IMR-90 (cell line): ENCODE measurements at regions not wholly inside any gene's neighbourhood (a gene's known extent, or its start where the extent isn't known, plus 50 kb on each side); places are given as distances from the start of the nearest gene placed in this dataset.

Experiments
- ATAC-seq: fragments of 200-7000 bp; cut with Tn5 transposase; 2 replicates; pipeline ENCODE4 v1.9.1; 2020; ENCODE audit warnings: low read depth, mild to moderate bottlenecking, moderate library complexity
- BruUV-seq: library from RNA; stranded (reverse); fragments of 400-500 nt; replicated peaks from 2 replicates; lab custom pipeline; 2021; lab: Mats Ljungman, UMichigan
- CTCF ChIA-PET: fragments of 300-600 bp; formaldehyde crosslinking; extraction: SDS; loops from one replicate; lab custom pipeline; 2021; ENCODE audit warnings: antibody characterized with exemption; lab: Yijun Ruan, JAX
- POLR2A ChIA-PET: fragments of 300-600 bp; sonication (Branson Sonifier 250); formaldehyde crosslinking; loops from one replicate; lab custom pipeline; 2022; ENCODE audit warnings: antibody characterized with exemption; ENCODE audit not compliant: unreplicated experiment; lab: Charles Lee
- DNase-seq: peaks from one replicate; pipeline ENCODE4 v3.0.0; 2013
- H2AFZ ChIP-seq: replicated peaks from 2 replicates; pipeline ENCODE3; 2013; ENCODE audit warnings: low read length, mild to moderate bottlenecking; ENCODE audit not compliant: poor library complexity
- H2AK5ac ChIP-seq: 2 replicates; pipeline ENCODE4 v1.6.1; 2013; ENCODE audit warnings: low read depth, low read length, inconsistent platforms
- H2AK9ac ChIP-seq: replicated peaks from 2 replicates; pipeline ENCODE3; 2013; ENCODE audit warnings: mild to moderate bottlenecking, low read depth, low read length, moderate library complexity; ENCODE audit not compliant: poor library complexity
- H2BK120ac ChIP-seq: 2 replicates; pipeline ENCODE4 v1.6.1; 2013; ENCODE audit warnings: low read depth, low read length, inconsistent platforms
- H2BK15ac ChIP-seq: 3 replicates; pipeline ENCODE4 v1.6.1; 2013; ENCODE audit warnings: low read depth, low read length, inconsistent platforms
- H2BK20ac ChIP-seq: 2 replicates; pipeline ENCODE4 v1.6.1; 2013; ENCODE audit warnings: low read depth, mild to moderate bottlenecking, inconsistent platforms, low read length, moderate library complexity
- H2BK5ac ChIP-seq: 2 replicates; pipeline ENCODE4 v1.6.1; 2013; ENCODE audit warnings: mild to moderate bottlenecking, low read depth, low read length, inconsistent platforms; ENCODE audit not compliant: poor library complexity, severe bottlenecking
- H3K14ac ChIP-seq: replicated peaks from 2 replicates; pipeline ENCODE4 v1.6.1; 2013; ENCODE audit warnings: low read depth, low read length, inconsistent platforms
- H3K18ac ChIP-seq: 2 replicates; pipeline ENCODE4 v1.6.1; 2013; ENCODE audit warnings: low read depth, low read length, control low read depth
- H3K23ac ChIP-seq: 2 replicates; pipeline ENCODE4 v1.6.1; 2013; ENCODE audit warnings: low read depth, low read length, inconsistent platforms
- H3K27ac ChIP-seq: 2 replicates; pipeline ENCODE4 v1.5.1; 2013; ENCODE audit warnings: mild to moderate bottlenecking, control low read depth, low read length; ENCODE audit not compliant: insufficient read depth
- H3K27me3 ChIP-seq: 2 replicates; pipeline ENCODE4 v1.6.1; 2013; ENCODE audit warnings: low read length; ENCODE audit not compliant: control insufficient read depth, insufficient read depth
- H3K36me3 ChIP-seq: 2 replicates; pipeline ENCODE4 v1.6.1; 2013; ENCODE audit warnings: low read length, mixed read lengths; ENCODE audit not compliant: control insufficient read depth, insufficient read depth
- H3K4ac ChIP-seq: 2 replicates; pipeline ENCODE4 v1.6.1; 2013; ENCODE audit warnings: low read depth, low read length, inconsistent platforms
- H3K4me1 ChIP-seq: 2 replicates; pipeline ENCODE4 v1.6.1; 2013; ENCODE audit warnings: low read length, mixed read lengths; ENCODE audit not compliant: control insufficient read depth, insufficient read depth
- H3K4me2 ChIP-seq: 2 replicates; pipeline ENCODE4 v1.6.1; 2013; ENCODE audit warnings: low read depth, mild to moderate bottlenecking, control low read depth, low read length, moderate library complexity
- H3K4me3 ChIP-seq: 2 replicates; pipeline ENCODE4 v1.5.1; 2013; ENCODE audit warnings: low read depth, mild to moderate bottlenecking, control low read depth, low read length, moderate library complexity; ENCODE audit not compliant: insufficient read depth
- H3K56ac ChIP-seq: 2 replicates; pipeline ENCODE4 v1.6.1; 2013; ENCODE audit warnings: low read length, inconsistent platforms; ENCODE audit not compliant: insufficient read depth; ENCODE audit errors: extremely low read depth
- H3K79me1 ChIP-seq, 2 experiments: 2 replicates each; pipeline ENCODE4 v1.6.1; 2013; ENCODE audit warnings: low read length in 2 of 2, inconsistent platforms in 1 of 2, low read depth in 1 of 2
- H3K9ac ChIP-seq: 2 replicates; pipeline ENCODE4 v1.6.1; 2013; ENCODE audit warnings: low read depth, low read length, control low read depth
- H3K9me1 ChIP-seq: 2 replicates; pipeline ENCODE4 v1.6.1; 2013; ENCODE audit warnings: low read length, inconsistent platforms; ENCODE audit not compliant: insufficient read depth
- H3K9me3 ChIP-seq: 2 replicates; pipeline ENCODE4 v1.6.1; 2013; ENCODE audit warnings: low read length; ENCODE audit not compliant: control insufficient read depth, insufficient read depth
- H4K20me1 ChIP-seq: 2 replicates; pipeline ENCODE4 v1.6.1; 2013; ENCODE audit warnings: low read length, inconsistent platforms; ENCODE audit not compliant: insufficient read depth
- H4K5ac ChIP-seq: 2 replicates; pipeline ENCODE4 v1.6.1; 2013; ENCODE audit warnings: mild to moderate bottlenecking, low read depth, low read length, control low read depth
- H4K8ac ChIP-seq, 2 experiments: 2 replicates each; pipeline ENCODE4 v1.6.1; 2013; ENCODE audit warnings: low read depth in 2 of 2, low read length in 2 of 2, control low read depth in 1 of 2, inconsistent platforms in 1 of 2
- H4K91ac ChIP-seq: 2 replicates; pipeline ENCODE4 v1.6.1; 2013; ENCODE audit warnings: low read depth, low read length, inconsistent platforms; ENCODE audit not compliant: insufficient read depth
- CHD1 ChIP-seq: IDR thresholded peaks from 2 replicates; pipeline ENCODE4 v1.6.1; 2012; ENCODE audit warnings: low read depth, low read length, improper control_type of control experiment
- WGBS, 2 experiments: methylation state at CpG; one replicate each; pipeline versions ENCODE4 v1.1.5 to v1.1.7; 2013; ENCODE audit warnings: missing lambda C conversion rate in 2 of 2; ENCODE audit not compliant: insufficient read length in 1 of 2; ENCODE audit errors: extremely low coverage in 2 of 2; 5-methylcytosine and 5-hydroxymethylcytosine counted together
- dilution Hi-C: fragments of 300-500 bp; cut with HindIII; formaldehyde crosslinking; loops from one replicate; pipeline ENCODE4 v1.14.3; 2018; ENCODE audit warnings: low sequenced_read_pairs; ENCODE audit not compliant: unreplicated experiment
- in situ Hi-C: fragments of 300-500 bp; cut with MboI; formaldehyde crosslinking; loops from 3 replicates; pipeline ENCODE4 v1.14.3; 2019; ENCODE audit warnings: low sequenced_read_pairs, inconsistent platforms, mixed read lengths
- intact Hi-C: fragments of 100-400 bp; cut with micrococcal nuclease; formaldehyde crosslinking; loops from 2 replicates; pipeline ENCODE4 v1.10.0; 2022

- H2BK5ac ChIP-seq = no peak overlapping the region
- dilution Hi-C loops (no loop called here), intact Hi-C loops (no loop called here), in situ Hi-C loops (no loop called here)
- POLR2A ChIA-PET = no interaction called here
- H3K27me3 ChIP-seq = no peaks in the 10 kb centered on the region; the same call in 1 of the 2 replicates
- H4K5ac ChIP-seq = no peak overlapping the region
- no peak overlapping the region for H2BK120ac ChIP-seq
- no peaks in the 10 kb centered on the region for H3K36me3 ChIP-seq
- H2AK5ac ChIP-seq = no peak overlapping the region
- no peak overlapping the region for H3K56ac ChIP-seq
- no peaks in the 10 kb centered on the region for H3K79me1 ChIP-seq
- H3K23ac ChIP-seq = no peak overlapping the region
- no peak overlapping the region for H4K91ac ChIP-seq
- no peak overlapping the region for H3K18ac ChIP-seq
- CTCF ChIA-PET = no interaction called here
- no peak for TF ChIP-seq CHD1
- DNase-seq = no peak
- no TSS peak for BruUV-seq
- no peak overlapping the region for H4K8ac ChIP-seq
- H3K4me2 ChIP-seq = no peak overlapping the region
- H2BK15ac ChIP-seq = no peak overlapping the region
- ATAC-seq = no peak
- no peaks in the 10 kb centered on the region for H3K9me1 ChIP-seq
- no peaks in the 10 kb centered on the region for H4K20me1 ChIP-seq
- H3K4ac ChIP-seq = no peak overlapping the region
- WGBS, 2 experiments = 100% methylated on average over 1 of the region's 5 CpGs; no CpG with 5 or more reads in 1 of the 2 experiments
- H2AK9ac ChIP-seq = no peak overlapping the region
- no peak overlapping the region for H2BK20ac ChIP-seq
- no peaks in the 10 kb centered on the region; the same call in 1 of the 2 replicates for H3K4me1 ChIP-seq
- no peak overlapping the region for H3K9ac ChIP-seq
- no peak overlapping the region for H3K14ac ChIP-seq
- H3K9me3 ChIP-seq = no peaks in the 10 kb centered on the region
- H2AFZ ChIP-seq = no peak overlapping the region
- no peak overlapping the region for H3K4me3 ChIP-seq
- H3K27ac ChIP-seq = no peak overlapping the region
Observed at GRCh38 chr5:124060413-124061067, 548.6 kb downstream of the CSNK1G3 start.
